BE2C (cell line): ENCODE measurements at regions not wholly inside any gene's neighbourhood (a gene's known extent, or its start where the extent isn't known, plus 50 kb on each side); places are given as distances from the start of the nearest gene placed in this dataset.
"Not testable (repeated sequence)": the region's sequence is repeated elsewhere in the genome, so short reads cannot be mapped to it uniquely, and the experiment has no call there.

Experiments
- DNase-seq: peaks from one replicate; pipeline ENCODE4 v3.0.0-alpha.2; 2020
- H3K27me3 ChIP-seq: fragments of 250-450 bp; sonication (Bioruptor Pico); 2 replicates; pipeline ENCODE4 v1.5.1; 2020; ENCODE audit warnings: mild to moderate bottlenecking
- H3K36me3 ChIP-seq: fragments of 250-450 bp; sonication (Bioruptor Pico); 2 replicates; pipeline ENCODE4 v1.5.1; 2020; ENCODE audit warnings: mild to moderate bottlenecking
- H3K4me1 ChIP-seq: fragments of 250-450 bp; sonication (Bioruptor Pico); 2 replicates; pipeline ENCODE4 v1.5.1; 2020
- H3K4me3 ChIP-seq: 2 replicates; pipeline ENCODE4 v1.5.1; 2011; ENCODE audit warnings: low read depth, low read length
- H3K9me3 ChIP-seq: fragments of 250-450 bp; sonication (Bioruptor Pico); 2 replicates; pipeline ENCODE4 v1.5.1; 2020
- TF ChIP-seq, protein P1 (sequence below): IDR thresholded peaks from 2 replicates; pipeline ENCODE4 v1.5.1; 2012; ENCODE audit warnings: mild to moderate bottlenecking, low read depth, low read length

DNA sequence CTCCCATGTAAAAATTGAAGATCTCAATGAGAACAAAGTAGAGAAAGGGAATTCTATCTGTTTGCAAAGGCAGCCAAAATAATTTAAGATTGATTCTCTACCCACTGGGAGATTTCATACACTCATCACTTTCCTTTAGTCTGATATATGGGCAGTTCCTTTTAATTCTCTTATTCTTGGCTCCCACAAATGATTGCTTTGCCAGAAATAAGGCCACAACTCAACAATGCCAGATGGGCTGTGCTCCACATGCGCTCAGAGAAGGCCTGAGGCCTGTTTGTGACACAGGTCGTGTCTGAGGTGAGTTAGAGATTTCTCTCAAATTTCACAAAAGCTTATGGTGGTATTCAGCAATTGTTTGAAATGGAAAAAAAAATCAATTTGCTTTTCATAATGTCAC is 501.9 kb upstream of the SEMA3D start:
- Histone ChIP-seq H3K36me3 (no peaks in the 10 kb centered on the region), H3K27me3 (no peaks in the 10 kb centered on the region), H3K9me3 (no peaks in the 10 kb centered on the region), H3K4me1 (no peaks in the 10 kb centered on the region; the same call in 1 of the 2 replicates), H3K4me3 (no peak overlapping the region)
- TF ChIP-seq, protein P1, sequence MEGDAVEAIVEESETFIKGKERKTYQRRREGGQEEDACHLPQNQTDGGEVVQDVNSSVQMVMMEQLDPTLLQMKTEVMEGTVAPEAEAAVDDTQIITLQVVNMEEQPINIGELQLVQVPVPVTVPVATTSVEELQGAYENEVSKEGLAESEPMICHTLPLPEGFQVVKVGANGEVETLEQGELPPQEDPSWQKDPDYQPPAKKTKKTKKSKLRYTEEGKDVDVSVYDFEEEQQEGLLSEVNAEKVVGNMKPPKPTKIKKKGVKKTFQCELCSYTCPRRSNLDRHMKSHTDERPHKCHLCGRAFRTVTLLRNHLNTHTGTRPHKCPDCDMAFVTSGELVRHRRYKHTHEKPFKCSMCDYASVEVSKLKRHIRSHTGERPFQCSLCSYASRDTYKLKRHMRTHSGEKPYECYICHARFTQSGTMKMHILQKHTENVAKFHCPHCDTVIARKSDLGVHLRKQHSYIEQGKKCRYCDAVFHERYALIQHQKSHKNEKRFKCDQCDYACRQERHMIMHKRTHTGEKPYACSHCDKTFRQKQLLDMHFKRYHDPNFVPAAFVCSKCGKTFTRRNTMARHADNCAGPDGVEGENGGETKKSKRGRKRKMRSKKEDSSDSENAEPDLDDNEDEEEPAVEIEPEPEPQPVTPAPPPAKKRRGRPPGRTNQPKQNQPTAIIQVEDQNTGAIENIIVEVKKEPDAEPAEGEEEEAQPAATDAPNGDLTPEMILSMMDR = no peak
- DNase-seq = no peak

DNA sequence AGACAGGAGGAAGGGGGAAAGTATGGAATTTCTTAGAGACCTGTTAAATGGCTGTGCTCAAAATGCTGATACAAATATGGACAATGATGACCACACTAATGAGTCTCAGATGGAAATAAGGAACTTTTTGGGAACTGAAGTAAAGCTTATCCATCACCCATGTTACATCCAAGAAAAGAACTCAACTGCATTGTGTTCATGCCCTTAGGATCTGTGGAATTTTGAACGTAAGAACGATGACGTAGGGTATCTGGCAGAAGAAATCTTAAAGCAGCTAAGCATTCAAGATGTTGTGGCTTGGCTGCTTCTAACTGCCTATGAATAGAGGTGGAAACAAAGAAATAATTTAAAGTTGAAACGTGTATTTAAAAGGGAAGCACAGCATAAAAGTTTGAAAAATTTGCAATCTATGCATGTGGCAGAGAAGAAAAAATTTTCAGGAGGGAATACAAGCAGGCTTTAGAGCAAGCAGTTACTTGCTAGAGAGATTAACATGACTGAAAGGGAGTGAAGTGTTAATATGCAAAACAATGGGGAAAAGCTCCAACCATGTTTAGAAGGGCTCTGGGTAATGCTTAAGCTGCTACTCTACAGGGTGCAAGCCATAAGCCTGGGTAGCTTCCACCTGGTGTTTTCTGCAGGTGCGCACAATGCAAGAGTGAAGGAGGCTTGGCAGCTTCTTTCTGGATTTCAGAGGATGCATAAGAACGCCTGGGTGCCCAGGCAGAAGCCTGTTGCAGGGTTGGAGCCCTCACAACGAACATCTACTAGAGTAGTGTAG is 499.7 kb upstream of the SEMA3D start:
- Histone ChIP-seq H3K4me3 (no peak overlapping the region), H3K9me3 (no peaks in the 10 kb centered on the region), H3K27me3 (no peaks in the 10 kb centered on the region), H3K4me1 (no peaks in the 10 kb centered on the region), H3K36me3 (no peaks in the 10 kb centered on the region)
- TF ChIP-seq, protein P1 = no peak
- DNase-seq = no peak

- Histone ChIP-seq H3K4me3 (no peak overlapping the region), H3K27me3 (no peaks in the 10 kb centered on the region), H3K4me1 (no peaks in the 10 kb centered on the region), H3K9me3 (no peaks in the 10 kb centered on the region), H3K36me3 (no peaks in the 10 kb centered on the region)
- DNase-seq = no peak
- TF ChIP-seq, protein P1 = no peak
Observed at GRCh38 chr7:85685901-85686300, 499.0 kb upstream of the SEMA3D start.

DNA sequence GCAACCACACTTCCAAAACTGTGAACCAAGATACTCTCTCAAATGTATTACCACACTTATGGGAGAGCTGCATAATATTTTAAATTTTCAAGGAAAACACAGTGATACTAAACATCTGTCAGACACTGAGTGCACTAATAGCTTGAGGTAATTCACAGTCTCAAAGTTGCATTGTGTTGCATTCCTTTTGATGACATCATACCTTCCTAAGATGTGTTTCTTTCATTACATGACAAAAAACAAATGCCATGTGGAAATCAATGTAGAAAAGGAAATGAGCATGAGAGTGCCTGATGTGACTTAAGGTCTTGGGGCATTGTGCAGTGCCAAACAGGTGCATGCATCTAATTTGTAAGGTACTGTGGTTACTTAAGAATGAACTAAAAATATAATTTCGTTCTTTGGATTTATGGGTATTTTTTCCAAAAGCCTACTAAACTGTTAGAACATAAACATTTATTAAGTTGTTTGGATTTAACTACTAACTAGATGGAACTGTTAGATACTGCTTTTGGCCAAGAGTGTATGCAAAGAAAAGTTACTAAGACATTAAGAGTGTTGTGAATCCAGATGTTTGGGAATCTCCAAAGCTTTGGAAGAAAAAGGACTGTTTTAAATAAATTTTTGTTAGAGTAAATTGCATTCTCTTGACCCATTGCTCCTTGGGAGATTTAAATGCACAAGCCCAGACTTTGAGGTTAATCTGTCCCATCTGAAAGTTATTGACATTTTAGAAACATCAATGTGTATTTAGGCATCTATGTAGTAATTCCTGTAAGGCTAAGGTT is 496.2 kb upstream of the SEMA3D start:
- Histone ChIP-seq H3K4me3 (no peak overlapping the region), H3K36me3 (no peaks in the 10 kb centered on the region), H3K27me3 (no peaks in the 10 kb centered on the region), H3K4me1 (no peaks in the 10 kb centered on the region), H3K9me3 (peaks cover 4% of the 10 kb centered on the region; the same call in 1 of the 2 replicates)
- TF ChIP-seq, protein P1 = no peak
- DNase-seq = no peak

- TF ChIP-seq, protein P1 = no peak
- no peaks in the 10 kb centered on the region for H3K4me1 ChIP-seq
- peaks cover 4% of the 10 kb centered on the region; the same call in 1 of the 2 replicates for H3K9me3 ChIP-seq
- no peak for DNase-seq
- H3K4me3 ChIP-seq = no peak overlapping the region
- no peaks in the 10 kb centered on the region for H3K36me3 ChIP-seq
- no peaks in the 10 kb centered on the region for H3K27me3 ChIP-seq
Observed at GRCh38 chr7:85681241-85681640, 494.4 kb upstream of the SEMA3D start.

DNA sequence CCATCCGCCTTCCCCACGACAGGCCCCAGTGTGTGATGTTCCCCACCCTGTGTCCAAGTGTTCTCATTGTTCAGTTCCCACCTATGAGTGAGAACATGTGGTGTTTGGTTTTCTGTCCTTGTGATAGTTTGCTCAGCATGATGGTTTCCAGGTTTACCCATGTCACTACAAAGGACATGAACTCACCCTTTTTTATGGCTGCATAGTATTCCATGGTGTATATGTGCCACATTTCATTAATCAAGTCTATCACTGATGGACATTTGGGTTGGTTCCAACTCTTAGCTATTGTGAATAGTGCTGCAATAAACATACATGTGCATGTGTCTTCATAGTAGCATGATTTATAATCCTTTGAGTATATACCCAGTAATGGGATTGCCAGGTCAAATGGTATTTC is 488.2 kb upstream of the SEMA3D start:
- not testable (repeated sequence) for H3K4me1 ChIP-seq, H3K36me3 ChIP-seq, H3K4me3 ChIP-seq, DNase-seq, H3K9me3 ChIP-seq, H3K27me3 ChIP-seq
